NCI-H748 (cell line): ENCODE measurements at regions not wholly inside any gene's neighbourhood (a gene's known extent, or its start where the extent isn't known, plus 50 kb on each side); places are given as distances from the start of the nearest gene placed in this dataset.
"Not testable (repeated sequence)": the region's sequence is repeated elsewhere in the genome, so short reads cannot be mapped to it uniquely, and the experiment has no call there.

ENCODE experiments used
- DNase-seq: peaks from one replicate; lab custom pipeline; 2025; ENCODE audit not compliant: unreplicated experiment; lab: John Stamatoyannopoulos, UW

DNA sequence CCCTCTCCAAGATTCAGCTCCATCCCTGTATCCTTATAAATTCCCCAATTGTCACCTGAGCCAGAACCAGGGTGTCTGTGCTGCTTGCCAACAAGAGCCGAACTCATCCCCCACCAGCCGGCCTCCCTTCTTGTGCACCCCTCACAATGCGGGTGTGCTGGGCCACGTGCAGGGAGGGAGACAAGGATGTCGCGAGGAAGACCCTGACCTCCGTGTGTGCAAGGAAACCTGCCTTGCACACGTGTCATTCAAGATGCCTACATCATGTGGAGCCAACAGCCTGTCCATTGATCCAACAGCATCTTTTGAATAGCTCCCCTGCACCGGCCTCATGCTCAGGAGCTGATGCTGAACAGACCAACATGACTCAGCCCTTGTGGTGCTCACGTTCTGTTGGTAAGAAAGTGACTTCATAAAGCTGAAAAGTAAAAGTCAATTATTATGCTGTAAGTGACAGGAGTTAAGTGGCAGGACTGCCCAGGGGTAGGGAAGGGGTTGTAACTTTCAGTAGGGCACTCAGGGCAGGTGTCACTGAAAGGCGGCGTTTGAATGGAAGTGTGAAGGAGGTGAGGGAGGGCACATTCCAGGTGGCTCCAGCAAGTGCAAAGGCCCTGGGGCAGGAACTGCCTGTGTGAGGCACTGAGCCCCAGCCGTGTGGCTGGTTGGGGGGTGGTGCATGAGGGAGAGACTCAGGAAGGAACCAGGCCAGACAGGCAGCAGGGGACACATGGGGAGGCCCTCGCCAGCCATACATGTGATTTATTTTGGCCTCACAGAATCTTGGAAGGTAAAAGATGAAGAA lies 302.2 kb downstream of the FOXL1 start:
- DNase-seq, result no peak

GRCh38 chr16:86881118-86881510 lies 302.8 kb downstream of the FOXL1 start:
- DNase-seq, result no peak

DNA sequence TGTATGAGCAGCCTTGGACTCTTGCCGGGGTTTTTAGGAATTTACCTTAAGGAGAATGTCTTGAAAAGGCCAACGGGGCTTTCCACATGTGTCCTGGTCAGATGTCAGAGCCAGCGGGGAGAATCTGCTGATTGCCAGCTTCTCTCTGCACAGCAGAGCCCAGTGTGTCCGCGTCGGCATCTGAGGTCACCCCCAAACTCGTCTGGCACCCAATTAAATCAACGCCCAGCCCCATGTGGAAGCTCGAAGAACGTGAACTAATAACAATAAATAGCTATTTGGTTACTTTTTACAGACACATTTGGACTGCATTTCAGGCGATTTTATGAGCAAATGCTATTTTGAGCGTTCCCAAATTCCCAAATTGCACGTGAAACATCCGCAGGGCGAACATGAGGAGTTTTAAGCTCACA lies 303.5 kb downstream of the FOXL1 start:
- DNase-seq, result no peak

DNA sequence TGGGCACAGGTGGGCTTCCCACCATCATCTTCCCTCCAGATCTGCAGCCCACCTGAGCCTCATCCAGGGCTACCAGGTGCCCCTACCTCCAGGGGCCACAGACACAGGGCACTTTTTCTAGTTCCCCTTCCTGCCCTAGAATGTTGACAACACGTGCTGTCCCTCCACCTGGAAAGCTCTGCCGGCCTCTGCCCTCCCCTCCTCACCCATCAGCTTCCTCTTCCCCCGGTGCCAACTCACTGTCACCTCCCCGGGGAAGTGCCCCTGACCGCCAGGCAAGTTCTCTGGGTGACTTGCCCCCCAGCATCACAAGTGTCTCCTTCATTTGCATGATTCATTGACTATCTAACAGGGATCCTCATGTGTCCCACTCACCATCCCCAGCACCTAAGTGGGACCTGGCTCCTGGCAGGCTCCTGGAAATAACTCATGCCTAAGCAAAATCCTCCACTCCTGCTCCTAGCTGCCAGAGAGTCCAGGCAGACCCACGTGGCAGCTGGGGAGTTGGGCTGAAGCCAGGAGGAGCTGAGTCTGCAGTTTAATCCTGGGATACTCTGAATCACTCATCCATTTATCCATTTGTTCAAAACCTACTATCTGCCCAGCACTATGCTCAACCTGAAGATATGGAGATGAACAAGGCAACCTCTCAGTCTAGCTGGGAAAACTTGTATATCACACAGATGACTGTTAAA lies 304.4 kb downstream of the FOXL1 start:
- no peak for DNase-seq

GRCh38 chr16:86883583-86884389 lies 305.4 kb downstream of the FOXL1 start:
- DNase-seq, result no peak

GRCh38 chr16:86884390-86884650 lies 306.0 kb downstream of the FOXL1 start:
- DNase-seq, result no peak

- DNase-seq, result no peak
These were observed 306.8 kb downstream of the FOXL1 start for GRCh38 chr16:86885139-86885538.

DNA sequence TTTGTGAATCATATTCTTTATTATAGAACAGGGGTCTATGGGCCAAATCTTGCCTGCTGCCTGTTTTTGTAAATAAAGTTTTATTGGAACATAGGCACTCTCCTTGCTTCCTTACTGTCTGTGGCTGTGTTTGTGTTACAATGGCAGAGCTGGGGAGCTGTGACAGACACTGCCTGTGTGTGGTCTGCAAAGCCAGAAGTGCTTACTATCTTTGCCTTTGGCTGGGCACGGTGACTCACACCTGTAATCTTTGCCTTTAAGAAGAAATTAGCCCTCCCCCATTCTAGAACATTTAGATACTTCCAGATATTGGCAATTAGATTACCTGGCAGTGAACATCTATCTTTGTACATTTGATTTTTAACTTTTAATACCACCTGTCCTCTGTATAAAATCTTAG lies 308.3 kb downstream of the FOXL1 start:
- no peak for DNase-seq

- DNase-seq, result no peak
These were observed 309.1 kb downstream of the FOXL1 start for GRCh38 chr16:86887416-86887815.

GRCh38 chr16:86888231-86889053 lies 310.1 kb downstream of the FOXL1 start:
- no peak for DNase-seq

- not testable (repeated sequence) for DNase-seq
These were observed 310.7 kb downstream of the FOXL1 start for GRCh38 chr16:86889054-86889366.

DNA sequence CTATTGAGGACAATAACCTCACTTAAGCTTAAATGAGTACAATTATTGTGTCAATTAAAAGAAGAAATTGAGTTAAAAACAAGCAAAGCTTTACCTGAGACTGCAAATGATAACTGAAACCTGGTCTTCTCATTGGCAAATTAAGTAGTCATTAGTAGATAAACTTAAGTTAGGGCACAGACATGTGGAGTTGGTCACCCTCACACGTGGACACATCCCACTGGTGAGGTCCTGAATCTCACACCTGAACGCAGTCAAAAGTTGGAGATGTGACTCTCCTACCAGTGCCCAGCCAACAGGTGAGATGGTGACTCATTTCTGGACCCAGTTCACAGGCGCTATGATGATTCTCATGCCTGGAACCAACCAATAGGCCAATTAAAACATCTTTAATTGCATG lies 311.6 kb downstream of the FOXL1 start:
- DNase-seq, result no peak

DNA sequence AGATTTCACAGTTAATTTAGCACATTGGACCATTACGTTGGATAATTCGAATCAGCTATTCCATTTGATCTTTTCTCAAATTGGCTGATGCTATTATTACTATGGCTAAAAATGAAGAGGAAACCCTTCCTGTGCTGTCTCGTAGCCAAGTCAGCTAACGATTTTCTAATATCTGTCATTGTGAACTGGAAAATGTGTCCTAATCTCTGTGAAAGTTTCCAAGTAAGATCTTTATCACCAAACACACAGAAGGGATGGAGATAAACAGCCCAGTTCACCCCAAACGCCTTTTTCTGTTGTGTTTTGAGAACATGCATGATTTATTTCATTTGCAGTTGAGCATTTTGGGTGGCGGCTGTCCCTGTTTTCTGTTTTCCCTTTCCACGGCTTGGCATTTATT lies 312.8 kb downstream of the FOXL1 start:
- no peak for DNase-seq

- no peak for DNase-seq
These were observed 313.3 kb downstream of the FOXL1 start for GRCh38 chr16:86891631-86892030.

DNA sequence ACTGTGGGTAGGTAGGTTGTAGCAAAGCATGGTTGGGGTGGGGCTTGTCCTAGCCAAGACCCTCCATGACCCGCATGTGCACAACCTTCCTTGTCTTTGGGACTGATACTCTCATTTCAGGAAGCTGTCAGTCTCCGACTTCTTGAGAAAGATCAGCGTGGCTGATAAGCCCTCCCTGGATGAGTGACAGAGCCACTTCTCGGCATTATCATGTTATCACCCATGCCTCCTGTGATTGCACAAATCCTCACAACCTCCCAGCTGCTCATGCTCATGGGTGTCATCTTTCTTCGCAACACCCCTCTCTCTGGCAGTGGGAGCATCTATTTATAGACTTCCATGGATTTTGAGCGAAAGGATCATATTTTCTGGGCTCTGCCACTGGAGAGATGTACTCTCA lies 314.2 kb downstream of the FOXL1 start:
- DNase-seq, result no peak

GRCh38 chr16:86893506-86893905 lies 315.2 kb downstream of the FOXL1 start:
- DNase-seq, result no peak

GRCh38 chr16:86894029-86894567 lies 315.7 kb downstream of the FOXL1 start:
- DNase-seq, result no peak

DNA sequence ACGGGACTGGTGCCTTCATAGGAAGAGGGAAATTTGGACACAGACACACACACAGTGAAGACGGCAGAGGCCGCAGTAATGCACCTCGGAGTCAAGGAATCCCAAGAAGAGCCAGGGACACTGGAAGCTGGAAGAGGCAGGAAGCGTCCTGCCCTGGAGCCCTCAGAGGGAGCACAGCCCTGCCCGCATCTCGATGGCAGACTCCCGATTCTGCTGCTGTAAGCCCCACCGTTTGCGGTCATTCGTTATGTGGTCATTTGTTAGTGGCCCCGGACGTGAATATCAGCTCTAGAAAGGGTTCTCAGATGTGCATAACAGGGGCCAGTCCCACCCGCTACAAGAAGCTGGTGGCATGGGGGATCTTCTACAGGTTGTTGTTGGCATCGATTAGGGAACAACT lies 316.6 kb downstream of the FOXL1 start:
- no peak for DNase-seq

- no peak for DNase-seq
These were observed 317.3 kb downstream of the FOXL1 start for GRCh38 chr16:86895606-86896005.

DNA sequence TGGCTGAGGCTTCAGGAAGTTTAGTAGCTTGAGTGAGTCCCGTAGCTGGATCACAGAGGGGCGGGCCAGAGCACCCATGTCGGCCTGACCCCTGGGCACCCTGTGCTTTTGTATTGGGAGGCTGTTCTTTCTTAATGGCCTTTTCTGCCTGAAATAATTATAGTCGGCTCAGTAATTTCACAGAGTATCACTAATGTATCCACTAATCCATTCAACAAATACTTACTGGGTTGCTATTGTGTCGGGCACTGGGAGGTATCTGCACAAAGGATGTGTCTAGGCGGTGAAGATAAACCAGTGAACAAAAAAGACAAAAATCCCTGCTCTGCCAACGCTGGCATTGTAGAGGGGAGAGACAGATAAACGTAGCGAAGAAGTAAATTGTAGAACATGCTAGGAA lies 318.6 kb downstream of the FOXL1 start:
- DNase-seq, result no peak

GRCh38 chr16:86897486-86897885 lies 319.1 kb downstream of the FOXL1 start:
- DNase-seq, result no peak
